K562 (cell line): ENCODE measurements at regions not wholly inside any gene's neighbourhood (a gene's known extent, or its start where the extent isn't known, plus 50 kb on each side); places are given as distances from the start of the nearest gene placed in this dataset.

ENCODE experiments used
- CTCF ChIP-seq, 3 experiments: IDR thresholded peaks in 2 of 3; conservative IDR thresholded peaks in 1 of 3; 2 replicates each; pipeline ENCODE4 v1.5.1; 2011 to 2012; ENCODE audit warnings: low read length in 3 of 3, mild to moderate bottlenecking in 3 of 3, control low read depth in 2 of 3, improper control_type of control experiment in 1 of 3, inconsistent platforms in 1 of 3, low read depth in 1 of 3, mixed read lengths in 1 of 3, moderate library complexity in 1 of 3; ENCODE audit not compliant: insufficient read depth in 2 of 3
- EZH2 ChIP-seq: IDR thresholded peaks from 2 replicates; pipeline ENCODE4 v1.6.1; 2012; ENCODE audit warnings: low read depth, mild to moderate bottlenecking, inconsistent platforms, low read length, borderline replicate concordance
- THRA ChIP-seq: fragments of 450-650 bp; IDR thresholded peaks from 2 replicates; pipeline ENCODE4 v1.6.1; 2017; ENCODE audit warnings: mild to moderate bottlenecking, moderate library complexity
- UBTF ChIP-seq, 2 experiments: IDR thresholded peaks; 2 replicates each; pipeline ENCODE4 v1.6.1; 2012; ENCODE audit warnings: improper control_type of control experiment in 2 of 2, low read depth in 2 of 2, low read length in 2 of 2, borderline replicate concordance in 1 of 2
- ZNF263 ChIP-seq: sonication (generic); formaldehyde crosslinking; IDR thresholded peaks from 2 replicates; pipeline ENCODE4 v1.8.0; 2022; ENCODE audit warnings: mild to moderate bottlenecking, missing genetic modification reagents, borderline replicate concordance

GRCh38 chr14:97179573-97179972 is 382.4 kb downstream of the VRK1 start:
- no peak for TF ChIP-seq THRA
- TF ChIP-seq UBTF (IDR thresholded peaks at IDR 0.05; ENCODE audit: borderline replicate concordance in 1 of 2, low read depth in 2 of 2, low read length in 2 of 2), result no peak
- no peak for TF ChIP-seq EZH2
- no peak for TF ChIP-seq CTCF (IDR thresholded peaks at IDR 0.05 in 2 of 3, conservative IDR thresholded peaks at IDR 0.05 in 1 of 3; ENCODE audit: insufficient read depth in 2 of 3, low read depth in 1 of 3, low read length in 3 of 3)
- TF ChIP-seq ZNF263 (CRISPR knock-in tag), result no peak
